ENCODE measurements at regions not wholly inside any gene's neighbourhood (a gene's known extent, or its start where the extent isn't known, plus 50 kb on each side); places are given as distances from the start of the nearest gene placed in this dataset.

GRCh38 chr1:70656361-70656760 lies 245.3 kb downstream of the CTH start:
- in situ Hi-C loops (cut with HindIII; ENCODE audit: low sequenced_read_pairs): no loop called here
- no peak for DNase-seq (ENCODE audit: low spot score)

GRCh38 chr1:70659891-70660290 lies 248.8 kb downstream of the CTH start:
- no peak for DNase-seq (ENCODE audit: low spot score)
- in situ Hi-C loops (cut with HindIII; ENCODE audit: low sequenced_read_pairs): no loop called here

- no peak for DNase-seq (ENCODE audit: low spot score)
- in situ Hi-C loops (cut with HindIII; ENCODE audit: low sequenced_read_pairs): no loop called here
Measured at GRCh38 chr1:70666381-70667140, 255.5 kb downstream of the CTH start.

- in situ Hi-C loops (cut with HindIII; ENCODE audit: low sequenced_read_pairs): no loop called here
- DNase-seq (ENCODE audit: low spot score): no peak
Measured at GRCh38 chr1:70667494-70668170, 256.6 kb downstream of the CTH start.

- in situ Hi-C loops (cut with HindIII; ENCODE audit: low sequenced_read_pairs): no loop called here
- DNase-seq (ENCODE audit: low spot score): no peak
Measured at GRCh38 chr1:70671006-70671405, 259.9 kb downstream of the CTH start.

- DNase-seq (ENCODE audit: low spot score): no peak
- in situ Hi-C loops (cut with HindIII; ENCODE audit: low sequenced_read_pairs): no loop called here
Measured at GRCh38 chr1:70672442-70672888, 261.4 kb downstream of the CTH start.

- no peak for DNase-seq (ENCODE audit: low spot score)
- in situ Hi-C loops (cut with HindIII; ENCODE audit: low sequenced_read_pairs): no loop called here
Measured at GRCh38 chr1:70674941-70675685, 264.0 kb downstream of the CTH start.

GRCh38 chr1:70675737-70676156 lies 264.7 kb downstream of the CTH start:
- in situ Hi-C loops (cut with HindIII; ENCODE audit: low sequenced_read_pairs): no loop called here
- no peak for DNase-seq (ENCODE audit: low spot score)

GRCh38 chr1:70685300-70686286 lies 274.5 kb downstream of the CTH start:
- peak; percentile 13 for DNase-seq (ENCODE audit: low spot score)
- in situ Hi-C loops (cut with HindIII; ENCODE audit: low sequenced_read_pairs): no loop called here

- in situ Hi-C loops (cut with HindIII; ENCODE audit: low sequenced_read_pairs): no loop called here
- DNase-seq (ENCODE audit: low spot score): no peak
Measured at GRCh38 chr1:70688580-70688979, 277.5 kb downstream of the CTH start.

- in situ Hi-C loops (cut with HindIII; ENCODE audit: low sequenced_read_pairs): no loop called here
- DNase-seq (ENCODE audit: low spot score): no peak
Measured at GRCh38 chr1:70706381-70707037, 295.4 kb downstream of the CTH start.

GRCh38 chr1:70707214-70707613 lies 296.1 kb downstream of the CTH start:
- in situ Hi-C loops (cut with HindIII; ENCODE audit: low sequenced_read_pairs): no loop called here
- no peak for DNase-seq (ENCODE audit: low spot score)

- no peak for DNase-seq (ENCODE audit: low spot score)
- in situ Hi-C loops (cut with HindIII; ENCODE audit: low sequenced_read_pairs): no loop called here
Measured at GRCh38 chr1:70714149-70714548, 303.1 kb downstream of the CTH start.

- in situ Hi-C loops (cut with HindIII; ENCODE audit: low sequenced_read_pairs): no loop called here
- no peak for DNase-seq (ENCODE audit: low spot score)
Measured at GRCh38 chr1:70717211-70717610, 306.1 kb downstream of the CTH start.

GRCh38 chr1:70717656-70718055 lies 306.6 kb downstream of the CTH start:
- in situ Hi-C loops (cut with HindIII; ENCODE audit: low sequenced_read_pairs): no loop called here
- no peak for DNase-seq (ENCODE audit: low spot score)

GRCh38 chr1:70718086-70718630 lies 307.1 kb downstream of the CTH start:
- in situ Hi-C loops (cut with HindIII; ENCODE audit: low sequenced_read_pairs): no loop called here
- no peak for DNase-seq (ENCODE audit: low spot score)

GRCh38 chr1:70719154-70719553 lies 308.1 kb downstream of the CTH start:
- in situ Hi-C loops (cut with HindIII; ENCODE audit: low sequenced_read_pairs): no loop called here
- no peak for DNase-seq (ENCODE audit: low spot score)

- in situ Hi-C loops (cut with HindIII; ENCODE audit: low sequenced_read_pairs): no loop called here
Measured at GRCh38 chr1:70720109-70720508, 309.0 kb downstream of the CTH start.

More at GRCh38 chr1:70720109-70720508, 309.0 kb downstream of the CTH start:
- no peak for DNase-seq (ENCODE audit: low spot score)

Measured in G401 (cell line).